ENCODE measurements at regions not wholly inside any gene's neighbourhood (a gene's known extent, or its start where the extent isn't known, plus 50 kb on each side); places are given as distances from the start of the nearest gene placed in this dataset.

- no peak for TF ChIP-seq CTCF (IDR thresholded peaks at IDR 0.05)
- TF ChIP-seq POLR2A (IDR thresholded peaks at IDR 0.05), result no peak
- no peaks in the 10 kb centered on the region for H3K4me1 ChIP-seq
- no peaks in the 10 kb centered on the region for H3K27me3 ChIP-seq
Observed at GRCh38 chr1:229089586-229090208, 181.2 kb upstream of the RAB4A start.

GRCh38 chr1:229091721-229092136, 179.2 kb upstream of the RAB4A start:
- Histone ChIP-seq H3K9me3 (no peaks in the 10 kb centered on the region), H3K36me3 (no peaks in the 10 kb centered on the region), H3K27ac (no peak overlapping the region), H3K27me3 (no peaks in the 10 kb centered on the region), H3K4me1 (no peaks in the 10 kb centered on the region), H3K4me3 (no peak overlapping the region)
- TF ChIP-seq CTCF (IDR thresholded peaks at IDR 0.05) (no peak), POLR2A (IDR thresholded peaks at IDR 0.05) (no peak)
- no peak for DNase-seq

More at GRCh38 chr1:229089586-229090208, 181.2 kb upstream of the RAB4A start:
- Histone ChIP-seq H3K36me3 (no peaks in the 10 kb centered on the region), H3K27ac (no peak overlapping the region), H3K9me3 (no peaks in the 10 kb centered on the region), H3K4me3 (no peak overlapping the region)
- DNase-seq, result no peak

- no peak for TF ChIP-seq POLR2A (IDR thresholded peaks at IDR 0.05)
- no peak for TF ChIP-seq CTCF (IDR thresholded peaks at IDR 0.05)
- H3K27ac ChIP-seq, result no peak overlapping the region
- H3K9me3 ChIP-seq, result no peaks in the 10 kb centered on the region
- H3K27me3 ChIP-seq, result no peaks in the 10 kb centered on the region
- H3K4me1 ChIP-seq, result no peaks in the 10 kb centered on the region
- no peaks in the 10 kb centered on the region for H3K36me3 ChIP-seq
- no peak for DNase-seq
- no peak overlapping the region for H3K4me3 ChIP-seq
Observed at GRCh38 chr1:229092377-229093237, 178.3 kb upstream of the RAB4A start.

GRCh38 chr1:229093238-229093540, 177.7 kb upstream of the RAB4A start:
- H3K27ac ChIP-seq, result no peak overlapping the region
- no peak for DNase-seq
- H3K36me3 ChIP-seq, result no peaks in the 10 kb centered on the region
- no peaks in the 10 kb centered on the region for H3K27me3 ChIP-seq
- no peak overlapping the region for H3K4me3 ChIP-seq
- TF ChIP-seq CTCF (IDR thresholded peaks at IDR 0.05) (no peak), POLR2A (IDR thresholded peaks at IDR 0.05) (no peak)
- no peaks in the 10 kb centered on the region for H3K4me1 ChIP-seq
- H3K9me3 ChIP-seq, result no peaks in the 10 kb centered on the region

- no peak for DNase-seq
Observed at GRCh38 chr1:229093609-229094336, 177.1 kb upstream of the RAB4A start.

More at GRCh38 chr1:229093609-229094336, 177.1 kb upstream of the RAB4A start:
- H3K27me3 ChIP-seq, result no peaks in the 10 kb centered on the region
- H3K4me1 ChIP-seq, result no peaks in the 10 kb centered on the region
- H3K27ac ChIP-seq, result no peak overlapping the region
- H3K4me3 ChIP-seq, result no peak overlapping the region
- no peaks in the 10 kb centered on the region for H3K9me3 ChIP-seq
- no peaks in the 10 kb centered on the region for H3K36me3 ChIP-seq
- TF ChIP-seq CTCF (IDR thresholded peaks at IDR 0.05) (no peak), POLR2A (IDR thresholded peaks at IDR 0.05) (no peak)

All from Peyer's patch (tissue), 4 donors.